Germinal center (tissue), 1 donor: ENCODE measurements at regions not wholly inside any gene's neighbourhood (a gene's known extent, or its start where the extent isn't known, plus 50 kb on each side); places are given as distances from the start of the nearest gene placed in this dataset.

Source experiments
- DNase-seq: peaks from one replicate; pipeline ENCODE4 v3.0.0; 2012; ENCODE audit warnings: mixed read lengths, low spot score

GRCh38 chr11:120013325-120014250, 124.3 kb downstream of the TRIM29 start:
- peak; percentile 25 for DNase-seq

DNA sequence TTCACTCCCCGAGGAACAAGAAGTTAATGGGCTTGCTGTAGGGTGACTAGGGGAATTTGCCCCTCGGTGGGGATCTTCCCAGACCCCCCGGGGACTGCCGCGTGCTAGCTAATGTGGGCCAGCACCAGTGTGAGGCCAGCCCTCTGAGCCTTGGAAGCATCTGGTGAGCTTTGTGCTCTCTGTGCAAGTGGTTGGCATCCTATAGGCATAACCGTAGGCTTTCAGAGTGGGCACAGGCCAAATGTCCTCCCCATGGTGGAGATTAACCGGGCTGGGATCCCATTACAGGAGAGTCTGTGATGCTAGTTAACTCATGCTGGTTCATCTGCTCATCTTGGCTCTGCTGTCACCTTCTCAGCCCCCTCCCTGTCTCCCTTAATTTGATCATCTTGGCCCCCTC, 125.7 kb downstream of the TRIM29 start:
- no peak for DNase-seq

DNA sequence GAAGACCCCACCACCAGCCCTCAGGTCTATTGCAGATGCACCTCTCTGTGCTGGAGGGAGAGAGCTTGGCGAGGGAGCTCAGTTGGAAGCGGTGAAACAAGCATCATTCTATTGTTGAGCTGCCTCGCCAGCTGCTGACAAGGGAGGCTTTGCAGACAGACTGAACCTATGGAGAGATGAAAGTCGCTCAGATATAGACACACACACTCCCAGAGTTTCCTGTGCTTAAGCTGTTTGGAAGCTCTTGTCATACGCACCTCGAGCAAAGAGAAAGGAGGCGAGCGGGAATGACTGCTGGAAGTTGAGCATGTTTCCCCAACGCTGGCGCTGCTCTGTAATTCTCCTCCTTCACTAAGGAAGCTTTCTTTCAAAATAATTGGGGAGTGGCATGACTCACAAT, 126.1 kb downstream of the TRIM29 start:
- no peak for DNase-seq

DNA sequence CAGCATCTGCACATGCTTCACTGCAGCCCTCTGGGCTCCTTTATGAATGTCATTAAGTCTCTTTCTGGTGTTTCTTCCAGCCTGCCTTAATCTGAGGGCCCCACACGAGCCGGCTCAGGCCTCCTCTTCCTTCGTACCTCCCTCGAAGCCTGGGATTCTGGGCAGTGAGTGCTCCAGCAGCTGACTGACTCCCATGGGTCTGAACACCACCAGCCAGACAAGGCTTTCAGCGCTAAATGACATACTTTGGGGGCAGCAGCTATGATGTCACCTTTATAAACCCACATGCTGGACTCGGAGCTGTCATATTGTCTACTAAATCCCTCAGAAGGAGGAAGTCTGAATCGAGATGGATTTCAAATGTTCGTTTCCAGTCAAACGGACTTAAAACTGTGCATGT, 127.1 kb downstream of the TRIM29 start:
- no peak for DNase-seq

DNA sequence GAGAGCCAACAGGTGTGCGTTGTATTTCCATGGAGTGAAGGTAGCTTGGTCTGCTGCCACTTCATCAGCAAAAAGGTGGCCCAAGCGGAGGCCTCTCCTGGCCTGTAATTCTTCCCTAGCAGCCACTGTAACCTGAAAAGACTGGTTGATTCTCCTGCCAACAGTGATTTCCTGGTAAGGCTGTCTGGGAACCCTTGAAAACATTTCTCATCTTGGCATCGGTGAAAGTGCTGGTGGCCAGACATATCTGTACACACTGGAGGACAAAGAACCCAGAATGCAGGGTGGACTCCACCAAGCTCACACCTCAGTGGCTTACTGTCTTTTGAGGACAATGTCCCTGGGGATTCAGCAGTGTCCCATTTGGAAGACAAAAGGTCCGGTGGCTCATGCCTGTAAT, 128.0 kb downstream of the TRIM29 start:
- no peak for DNase-seq

- no peak for DNase-seq
Measured at GRCh38 chr11:120007144-120007543, 130.8 kb downstream of the TRIM29 start.

- DNase-seq: no peak
Measured at GRCh38 chr11:120004723-120005122, 133.2 kb downstream of the TRIM29 start.

DNA sequence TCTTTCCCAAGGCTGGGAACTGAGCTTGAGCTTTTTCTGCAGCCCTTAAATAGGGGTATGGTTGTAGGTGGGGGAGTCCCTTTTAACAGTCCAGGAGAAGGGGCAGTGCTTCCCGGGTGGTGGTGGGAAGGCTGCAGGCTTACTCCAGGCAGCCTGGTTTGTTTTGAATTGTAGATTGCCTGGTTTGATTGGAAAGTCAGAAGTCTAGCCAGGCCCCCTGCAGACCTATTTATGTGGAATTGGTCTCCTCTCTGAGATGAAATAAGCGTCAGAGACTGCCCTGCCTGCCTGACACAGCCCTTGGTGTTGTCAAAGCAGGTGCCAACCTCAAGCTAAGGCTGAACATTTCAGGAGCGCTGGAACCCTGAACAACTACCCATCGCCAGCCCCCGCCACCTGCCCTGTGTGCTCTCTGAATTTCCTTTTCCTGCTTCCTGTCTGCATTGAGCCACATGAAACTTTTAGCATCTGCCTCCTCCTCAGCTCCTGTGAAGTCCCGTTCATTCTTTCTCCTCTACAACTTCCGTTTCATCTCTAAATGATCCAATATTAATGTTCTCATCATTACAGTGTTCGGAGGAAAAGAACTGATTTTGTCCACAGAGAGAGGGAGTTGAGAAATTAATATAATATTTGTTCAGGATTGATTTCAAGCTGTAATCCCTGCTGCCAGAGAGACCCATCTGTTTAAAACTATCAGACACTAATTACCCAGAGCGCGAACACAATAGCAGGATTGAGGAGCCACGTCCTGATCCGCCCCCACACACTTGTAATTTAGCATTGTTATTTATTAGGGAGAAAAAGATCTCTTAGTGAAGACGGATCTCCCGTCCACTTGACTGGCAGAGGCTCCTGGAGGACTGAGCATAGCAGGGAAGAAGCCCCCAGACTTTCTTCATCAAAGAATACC, 136.5 kb downstream of the TRIM29 start:
- no peak for DNase-seq

DNA sequence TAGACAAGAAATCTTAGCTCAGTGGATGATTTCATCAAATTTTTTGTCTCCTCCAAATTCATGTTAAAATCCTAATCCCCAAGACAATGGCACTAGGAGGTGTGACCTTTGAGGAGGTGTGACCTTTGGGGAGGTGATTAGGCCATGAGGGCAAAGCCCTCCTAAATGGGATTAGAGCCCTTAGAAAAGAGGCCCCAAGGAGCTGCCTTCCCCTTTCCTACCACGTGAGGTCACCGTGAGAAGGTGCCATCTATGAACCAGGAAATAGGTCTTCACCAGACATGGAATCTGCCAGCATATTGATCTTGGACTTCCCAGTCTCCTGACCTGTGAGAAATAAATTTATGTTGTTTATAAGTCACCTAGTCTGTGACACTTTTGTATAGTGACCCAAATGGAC, 138.7 kb downstream of the TRIM29 start:
- DNase-seq: no peak

DNA sequence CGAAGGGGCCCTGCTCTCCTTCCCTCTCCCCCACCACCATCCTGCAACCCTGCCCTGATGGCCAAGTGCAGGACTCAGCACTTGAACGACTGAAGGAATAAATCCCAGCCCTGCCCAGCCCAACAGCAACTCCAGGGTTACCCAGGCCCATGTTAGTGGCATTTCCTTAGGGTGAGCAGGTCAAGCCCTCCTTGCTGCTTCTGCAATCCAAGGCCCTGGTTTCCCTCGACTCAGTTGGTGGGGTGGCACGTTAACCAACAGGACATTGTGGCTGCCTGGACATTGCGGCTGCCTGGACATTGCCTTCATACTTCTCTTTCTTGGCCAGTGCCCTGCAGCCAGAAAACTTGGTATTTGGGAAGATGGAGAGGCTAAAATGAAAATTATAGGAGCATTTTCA, 141.4 kb downstream of the TRIM29 start:
- no peak for DNase-seq

DNA sequence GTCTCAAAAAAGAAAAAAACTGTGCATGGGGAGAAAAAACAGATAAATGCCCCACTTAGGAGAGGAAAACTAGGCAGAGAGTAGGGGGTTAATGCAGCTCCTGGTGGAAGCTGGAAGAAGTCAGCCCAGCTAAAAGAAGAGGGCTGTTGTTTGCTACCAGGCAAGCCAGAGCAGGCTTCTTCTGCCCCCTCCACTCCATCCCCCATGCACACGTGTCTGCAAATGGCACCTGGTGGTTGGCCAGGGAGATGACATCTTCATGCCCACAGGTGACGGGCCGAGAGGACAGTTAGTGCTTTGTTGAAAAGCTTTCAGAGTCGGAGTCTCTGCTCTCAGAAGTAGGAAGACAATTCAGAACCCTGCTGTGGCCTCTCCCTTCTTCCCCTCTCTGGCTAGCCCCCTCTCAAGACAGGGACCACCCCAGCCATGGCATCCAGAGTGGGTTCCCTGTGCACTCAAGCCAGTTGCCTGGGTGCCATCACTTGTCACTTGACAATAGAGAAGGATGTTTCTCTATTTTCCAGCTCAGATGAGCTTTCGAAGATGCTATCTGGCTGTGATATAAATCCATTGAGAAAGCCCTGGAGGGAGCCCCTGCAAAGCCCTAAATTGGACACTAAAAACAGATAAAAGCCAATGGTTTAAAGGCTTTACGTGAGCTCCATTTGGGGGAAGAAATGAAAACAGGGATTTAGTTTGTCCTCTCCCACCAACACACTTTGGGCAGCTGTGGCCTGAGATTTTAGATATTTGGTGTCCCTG, 142.0 kb downstream of the TRIM29 start:
- no peak for DNase-seq

GRCh38 chr11:119993722-119994121, 144.2 kb downstream of the TRIM29 start:
- no peak for DNase-seq

DNA sequence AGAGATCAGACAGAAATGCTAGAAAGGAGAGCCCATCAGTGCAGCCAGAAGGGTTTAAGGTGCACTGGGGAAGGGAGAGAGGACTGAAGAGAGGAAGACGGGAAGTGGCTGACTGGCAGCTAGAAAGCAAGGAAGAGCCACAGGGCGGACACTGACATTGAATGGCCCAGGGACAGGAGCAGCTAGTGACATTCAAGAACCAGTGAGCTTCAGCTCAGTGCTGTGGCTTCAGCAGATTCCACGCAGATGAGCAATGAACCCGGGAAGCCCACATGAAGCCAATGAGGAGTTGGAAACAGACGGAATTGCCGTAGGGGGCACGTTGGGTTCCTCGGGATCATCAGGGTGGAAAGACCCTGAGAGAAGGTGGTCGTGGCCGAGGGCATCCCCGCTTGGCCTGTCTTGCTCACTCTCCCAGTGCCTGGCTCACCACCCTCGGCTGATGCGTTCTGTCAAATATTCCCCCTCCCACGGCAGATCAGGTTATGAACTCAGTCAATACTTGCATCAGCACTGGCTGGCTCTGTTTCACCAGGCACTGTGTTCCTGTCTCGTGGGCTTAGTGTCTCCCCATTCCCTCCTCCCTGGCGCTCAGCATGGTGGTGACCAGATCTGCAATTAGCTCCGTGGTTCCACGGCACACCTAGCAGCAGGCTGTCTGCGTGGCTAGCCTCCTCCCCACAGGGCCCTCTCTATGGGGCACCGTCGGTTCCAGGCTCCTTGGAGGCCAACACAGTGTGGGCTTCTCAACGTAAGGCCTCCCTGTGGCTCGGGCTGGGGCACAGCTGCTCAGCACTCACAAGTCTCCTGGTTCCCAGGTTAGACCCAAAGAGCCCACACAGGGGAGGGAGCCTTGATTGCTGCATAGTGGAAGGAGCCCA, 145.5 kb downstream of the TRIM29 start:
- no peak for DNase-seq

- no peak for DNase-seq
Measured at GRCh38 chr11:119991669-119992068, 146.2 kb downstream of the TRIM29 start.

- DNase-seq: no peak
Measured at GRCh38 chr11:119991022-119991404, 146.9 kb downstream of the TRIM29 start.

DNA sequence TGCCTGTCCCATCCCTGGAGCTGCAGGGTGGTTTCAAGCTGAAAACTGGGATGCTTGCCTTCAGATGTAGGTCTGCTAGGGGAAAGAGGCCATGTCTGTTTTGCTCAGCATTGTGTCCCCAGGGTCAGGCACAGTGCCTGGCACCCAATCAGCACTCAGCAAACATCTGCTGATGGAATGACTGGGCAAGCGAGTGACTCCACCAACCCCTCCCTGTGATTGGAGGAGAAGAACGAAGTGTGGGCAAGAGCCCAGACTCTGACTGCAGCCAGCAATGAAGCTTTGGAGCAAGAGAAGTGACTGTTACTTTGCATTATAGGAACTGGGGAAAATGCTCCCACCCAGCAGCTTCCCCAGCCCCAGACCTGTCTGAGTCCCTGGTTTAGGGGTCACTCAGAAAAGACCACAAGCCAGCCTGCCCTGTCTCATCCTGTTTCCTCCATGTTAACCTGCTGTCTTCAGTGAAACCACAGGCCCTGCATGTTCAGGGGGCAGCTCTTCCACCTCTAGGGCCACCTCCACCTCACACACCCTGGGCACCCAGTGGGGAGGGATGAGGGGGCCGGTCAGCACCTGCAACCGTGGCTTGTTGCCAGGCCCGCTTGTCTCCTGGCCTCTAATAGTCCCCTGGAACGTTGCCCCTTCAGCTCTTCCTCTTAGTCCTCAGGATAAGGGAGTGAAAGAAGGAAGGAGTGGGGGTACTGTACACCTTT, 147.4 kb downstream of the TRIM29 start:
- no peak for DNase-seq

- DNase-seq: no peak
Measured at GRCh38 chr11:119989159-119989821, 148.6 kb downstream of the TRIM29 start.

DNA sequence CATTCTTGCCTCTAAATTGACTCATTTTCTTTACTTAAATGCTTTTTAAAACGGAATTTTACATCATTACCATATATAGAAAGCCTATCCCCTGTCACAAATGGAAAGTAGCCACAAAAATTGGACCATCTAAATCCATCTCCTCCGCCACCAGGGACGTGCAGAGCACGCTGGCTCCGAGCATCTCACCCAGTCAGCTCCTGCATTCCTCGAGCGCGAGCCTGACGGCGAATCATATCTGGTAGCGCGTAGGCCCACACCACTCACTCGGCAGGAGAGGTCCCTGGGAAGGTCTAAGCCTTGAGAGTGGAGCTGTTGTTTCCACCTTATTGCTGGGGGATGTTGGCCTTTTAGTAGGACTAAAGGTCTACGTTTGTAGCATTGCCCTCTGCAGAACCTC, 152.4 kb downstream of the TRIM29 start:
- no peak for DNase-seq

DNA sequence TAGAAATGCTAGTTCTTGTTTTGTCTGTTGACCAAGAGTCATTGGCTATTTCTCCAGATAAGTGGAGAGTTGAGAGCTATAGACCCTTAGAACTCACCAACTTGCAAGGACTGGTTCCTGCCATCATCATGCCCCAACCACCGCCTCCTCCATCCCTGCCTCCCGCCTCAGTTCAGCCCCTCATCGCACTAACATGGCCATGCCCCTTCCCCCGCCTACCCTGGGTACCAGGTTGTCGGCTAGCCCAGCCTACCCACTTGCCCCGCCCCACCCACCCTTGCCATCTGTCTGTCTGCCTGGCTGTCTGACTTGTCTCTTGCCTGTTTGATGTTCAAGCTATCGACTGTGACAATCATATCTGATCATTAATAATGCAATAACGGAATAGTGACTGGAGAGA, 154.1 kb downstream of the TRIM29 start:
- DNase-seq: no peak

- no peak for DNase-seq
Measured at GRCh38 chr11:119983240-119983732, 154.6 kb downstream of the TRIM29 start.
